H1 (cell line): ENCODE measurements at regions not wholly inside any gene's neighbourhood (a gene's known extent, or its start where the extent isn't known, plus 50 kb on each side); places are given as distances from the start of the nearest gene placed in this dataset.

Experiments
- CTCF ChIA-PET: fragments of 300-600 bp; sonication (Branson Sonifier 250); formaldehyde crosslinking; loops from one replicate; lab custom pipeline; 2021; ENCODE audit not compliant: partially characterized antibody; lab: Charles Lee
- POLR2A ChIA-PET: fragments of 300-600 bp; sonication (Branson Sonifier 250); formaldehyde crosslinking; loops from one replicate; lab custom pipeline; 2021; ENCODE audit warnings: inconsistent platforms; ENCODE audit not compliant: partially characterized antibody; lab: Charles Lee
- DNase-seq, 2 experiments: peaks; one replicate each; pipeline versions ENCODE4 v3.0.0 to v3.0.0-alpha.2; 2010 to 2022; ENCODE audit warnings: low spot score in 2 of 2, low read depth in 1 of 2, mixed read lengths in 1 of 2
- FAIRE-seq: peaks from 2 replicates; lab custom pipeline; 2011; peaks lifted over from hg19 to GRCh38; lab: Jason Lieb, UNC
- H2AFZ ChIP-seq: 2 replicates; pipeline ENCODE4 v1.8.1; 2012; ENCODE audit warnings: low read length, inconsistent platforms
- H2AK5ac ChIP-seq: 2 replicates; pipeline ENCODE4 v1.6.1; 2013; ENCODE audit warnings: low read depth, low read length
- H2BK120ac ChIP-seq: replicated peaks from 2 replicates; pipeline ENCODE3; 2013; ENCODE audit warnings: low read depth, low read length, inconsistent platforms
- H2BK12ac ChIP-seq: 2 replicates; pipeline ENCODE4 v1.6.1; 2013; ENCODE audit warnings: low read depth, low read length
- H2BK15ac ChIP-seq: 2 replicates; pipeline ENCODE4 v1.6.1; 2013; ENCODE audit warnings: low read length
- H2BK20ac ChIP-seq: 2 replicates; pipeline ENCODE4 v1.6.1; 2013; ENCODE audit warnings: low read length
- H2BK5ac ChIP-seq: 2 replicates; pipeline ENCODE4 v1.6.1; 2013; ENCODE audit warnings: low read depth, low read length
- H3K14ac ChIP-seq: 2 replicates; pipeline ENCODE4 v1.6.1; 2013; ENCODE audit warnings: inconsistent platforms; ENCODE audit not compliant: insufficient read length
- H3K18ac ChIP-seq: 2 replicates; pipeline ENCODE4 v1.6.1; 2013; ENCODE audit warnings: low read length; ENCODE audit errors: extremely low read depth
- H3K23ac ChIP-seq: 2 replicates; pipeline ENCODE4 v1.6.1; 2013; ENCODE audit warnings: inconsistent platforms; ENCODE audit not compliant: insufficient read length
- H3K23me2 ChIP-seq: 2 replicates; pipeline ENCODE4 v1.6.1; 2013; ENCODE audit warnings: low read depth, low read length
- H3K27ac ChIP-seq: 2 replicates; pipeline ENCODE4 v1.6.1; 2011; ENCODE audit warnings: low read depth, low read length, inconsistent platforms
- H3K27me3 ChIP-seq, 4 experiments: replicated peaks in 1 of 4; 1 replicate in 1 of 4; 2 replicates in 3 of 4; pipeline versions ENCODE4 v1.6.1 to v1.8.1; 2011 to 2013; ENCODE audit warnings: low read length in 3 of 4, mild to moderate bottlenecking in 3 of 4, inconsistent platforms in 2 of 4, mixed read lengths in 2 of 4, moderate library complexity in 1 of 4; ENCODE audit not compliant: control insufficient read depth in 3 of 4, insufficient read depth in 3 of 4; ENCODE audit errors: extremely low read depth in 1 of 4
- H3K36me3 ChIP-seq, 4 experiments: 2 replicates each; pipeline versions ENCODE4 v1.6.1 to v1.8.1; 2011 to 2013; ENCODE audit warnings: mild to moderate bottlenecking in 4 of 4, low read length in 3 of 4, moderate library complexity in 2 of 4, control low read depth in 1 of 4, inconsistent platforms in 1 of 4; ENCODE audit not compliant: insufficient read depth in 4 of 4, control insufficient read depth in 2 of 4
- H3K4ac ChIP-seq: replicated peaks from 2 replicates; pipeline ENCODE3; 2013; ENCODE audit warnings: low read length, low read depth, mixed read lengths, inconsistent platforms; ENCODE audit not compliant: insufficient read length
- H3K4me1 ChIP-seq, 4 experiments: replicated peaks in 1 of 4; 1 replicate in 1 of 4; 2 replicates in 3 of 4; pipeline versions ENCODE4 v1.6.1 to v1.8.1; 2011 to 2013; ENCODE audit warnings: low read length in 3 of 4, inconsistent platforms in 2 of 4, mixed read lengths in 1 of 4; ENCODE audit not compliant: insufficient read depth in 4 of 4, control insufficient read depth in 3 of 4
- H3K4me2 ChIP-seq, 2 experiments: 2 replicates each; pipeline versions ENCODE4 v1.6.1 to v1.8.1; 2011 to 2013; ENCODE audit warnings: low read depth in 2 of 2, low read length in 2 of 2, control low read depth in 1 of 2, inconsistent platforms in 1 of 2, mild to moderate bottlenecking in 1 of 2; ENCODE audit not compliant: insufficient read depth in 1 of 2
- H3K4me3 ChIP-seq, 4 experiments: fragments of 200-600, 300-600 bp in 1 of 4; sonication (generic), shearing (Covaris generic), sonication (Bioruptor Twin) in 1 of 4; 2 replicates each; pipeline versions ENCODE4 v1.5.1 to v1.8.1; 2011 to 2016; ENCODE audit warnings: low read length in 4 of 4, low read depth in 3 of 4, control low read depth in 2 of 4, inconsistent platforms in 2 of 4, mild to moderate bottlenecking in 2 of 4, mixed read lengths in 1 of 4, moderate library complexity in 1 of 4; ENCODE audit not compliant: insufficient read depth in 2 of 4; ENCODE audit errors: extremely low read depth in 1 of 4
- H3K56ac ChIP-seq: replicated peaks from 2 replicates; pipeline ENCODE3; 2013; ENCODE audit warnings: low read depth, mild to moderate bottlenecking, mixed read lengths, low read length, inconsistent platforms; ENCODE audit not compliant: insufficient read length
- H3K79me1 ChIP-seq: 2 replicates; pipeline ENCODE4 v1.6.1; 2013; ENCODE audit warnings: low read depth, low read length, control low read depth
- H3K79me2 ChIP-seq, 2 experiments: 2 replicates each; pipeline versions ENCODE4 v1.6.1 to v1.8.1; 2012 to 2013; ENCODE audit warnings: low read length in 2 of 2, mild to moderate bottlenecking in 2 of 2, inconsistent platforms in 1 of 2; ENCODE audit not compliant: insufficient read depth in 2 of 2, control insufficient read depth in 1 of 2
- H3K9ac ChIP-seq, 4 experiments: replicated peaks in 1 of 4; 1 replicate in 1 of 4; 2 replicates in 3 of 4; pipeline versions ENCODE4 v1.6.1 to v1.8.1; 2011 to 2013; ENCODE audit warnings: low read depth in 3 of 4, low read length in 3 of 4, control low read depth in 2 of 4, mild to moderate bottlenecking in 2 of 4, moderate library complexity in 2 of 4, inconsistent platforms in 1 of 4; ENCODE audit errors: extremely low read depth in 1 of 4
- H3K9me3 ChIP-seq, 2 experiments: 2 replicates each; pipeline versions ENCODE4 v1.6.1 to v1.8.1; 2012 to 2013; ENCODE audit warnings: mild to moderate bottlenecking in 2 of 2, moderate library complexity in 2 of 2, control low read depth in 1 of 2, inconsistent platforms in 1 of 2, low read depth in 1 of 2, low read length in 1 of 2, mixed read lengths in 1 of 2; ENCODE audit not compliant: insufficient read depth in 2 of 2
- H4K20me1 ChIP-seq, 2 experiments: replicated peaks in 1 of 2; 2 replicates each; pipeline versions ENCODE3 to v1.8.1; 2011 to 2013; ENCODE audit warnings: inconsistent platforms in 2 of 2, low read length in 2 of 2, mild to moderate bottlenecking in 1 of 2; ENCODE audit not compliant: insufficient read depth in 2 of 2, control insufficient read depth in 1 of 2
- H4K5ac ChIP-seq: 2 replicates; pipeline ENCODE4 v1.6.1; 2013; ENCODE audit warnings: low read length, low read depth, mixed read lengths, inconsistent platforms; ENCODE audit not compliant: insufficient read length
- H4K8ac ChIP-seq: 2 replicates; pipeline ENCODE4 v1.8.0; 2013; ENCODE audit warnings: mild to moderate bottlenecking, moderate library complexity, low read length, inconsistent platforms; ENCODE audit not compliant: insufficient read depth; ENCODE audit errors: extremely low read depth
- H4K91ac ChIP-seq: replicated peaks from 2 replicates; pipeline ENCODE3; 2013; ENCODE audit warnings: low read length, mixed read lengths, inconsistent platforms; ENCODE audit not compliant: insufficient read length
- BRCA1 ChIP-seq: IDR thresholded peaks from 2 replicates; pipeline ENCODE4 v1.6.1; 2012; ENCODE audit warnings: low read depth, low read length, improper control_type of control experiment
- GTF2F1 ChIP-seq: IDR thresholded peaks from 2 replicates; pipeline ENCODE4 v1.6.1; 2012; ENCODE audit warnings: low read depth, low read length, improper control_type of control experiment, borderline replicate concordance
- MAFK ChIP-seq: IDR thresholded peaks from 2 replicates; pipeline ENCODE4 v1.6.1; 2012; ENCODE audit warnings: low read depth, mild to moderate bottlenecking, improper control_type of control experiment, low read length
- RAD21 ChIP-seq, 2 experiments: IDR thresholded peaks in 1 of 2; conservative IDR thresholded peaks in 1 of 2; 2 replicates each; pipeline ENCODE4 v1.6.1; 2011; ENCODE audit warnings: low read depth in 2 of 2, low read length in 2 of 2, improper control_type of control experiment in 1 of 2, inconsistent platforms in 1 of 2, mild to moderate bottlenecking in 1 of 2, moderate library complexity in 1 of 2
- SIRT6 ChIP-seq: IDR thresholded peaks from one replicate; pipeline ENCODE4 v1.7.1; 2012; ENCODE audit warnings: low read length, inconsistent platforms
- TEAD4 ChIP-seq: IDR thresholded peaks from 2 replicates; pipeline ENCODE4 v1.6.1; 2012; ENCODE audit warnings: low read depth, low read length, inconsistent platforms, mixed read lengths
- WGBS, 2 experiments: shearing (Covaris generic) in 1 of 2; methylation state at CpG; one replicate each; pipeline versions ENCODE4 v1.1.6 to v1.1.7; 2013 to 2015; ENCODE audit warnings: low lambda C conversion rate in 2 of 2, mixed read lengths in 2 of 2, inconsistent platforms in 1 of 2, low coverage in 1 of 2, missing lambda C conversion rate in 1 of 2; ENCODE audit not compliant: insufficient replicate concordance in 2 of 2, insufficient coverage in 1 of 2, insufficient read length in 1 of 2; ENCODE audit errors: extremely low coverage in 1 of 2, missing lambda C conversion rate in 1 of 2; 5-methylcytosine and 5-hydroxymethylcytosine counted together

GRCh38 chr4:131531087-131531486 lies 1618.0 kb upstream of the PCDH10 start:
- CTCF ChIA-PET, result interaction anchor here (1.2 kb wide), 1 partner anchor 15 kb away, joined by 5 read pairs; no protein-coding TSS in a partner anchor
- no peak overlapping the region for H4K8ac ChIP-seq

More at GRCh38 chr4:131531087-131531486, 1618.0 kb upstream of the PCDH10 start:
- Histone ChIP-seq H3K4me1 (no peaks in the 10 kb centered on the region), H4K5ac (no peak overlapping the region), H3K14ac (no peak overlapping the region), H3K27me3 (no peaks in the 10 kb centered on the region), H3K23ac (no peak overlapping the region), H3K79me2 (no peaks in the 10 kb centered on the region), H2BK15ac (no peak overlapping the region), H3K27ac (no peak overlapping the region), H4K91ac (no peak overlapping the region), H3K23me2 (no peaks in the 10 kb centered on the region; the same call in 1 of the 2 replicates), H2AFZ (no peak overlapping the region), H3K36me3 (no peaks in the 10 kb centered on the region), H3K18ac (no peak overlapping the region), H3K9me3 (no peaks in the 10 kb centered on the region), H2BK120ac (no peak overlapping the region), H3K56ac (no peak overlapping the region), H2BK20ac (no peak overlapping the region), H3K79me1 (no peaks in the 10 kb centered on the region), H2AK5ac (no peak overlapping the region), H4K20me1 (no peaks in the 10 kb centered on the region), H3K9ac (no peak overlapping the region), H2BK12ac (no peak overlapping the region), H3K4me3 (no peak overlapping the region), H3K4me2 (no peak overlapping the region), H3K4ac (no peak overlapping the region), H2BK5ac (no peak overlapping the region)
- POLR2A ChIA-PET, result no interaction called here
- no peak for TF ChIP-seq BRCA1
- TF ChIP-seq MAFK, result peak; percentile 26; the same call in 1 of the 2 replicates
- TF ChIP-seq RAD21 (IDR thresholded peaks at IDR 0.05 in 1 of 2, conservative IDR thresholded peaks at IDR 0.05 in 1 of 2; ENCODE audit: low read depth in 2 of 2, low read length in 2 of 2), result no peak
- TF ChIP-seq SIRT6, result no peak
- TF ChIP-seq GTF2F1, result no peak
- TF ChIP-seq TEAD4, result no peak
- DNase-seq (no peak), FAIRE-seq (no peak)
- WGBS, 2 experiments, result 83% methylated on average over 6 of the region's 6 CpGs; no CpG with 5 or more reads in 1 of the 2 experiments
